ENCODE measurements at regions not wholly inside any gene's neighbourhood (a gene's known extent, or its start where the extent isn't known, plus 50 kb on each side); places are given as distances from the start of the nearest gene placed in this dataset.

- DNase-seq, result no peak
Observed at GRCh38 chr2:71910277-71910676, 237.4 kb downstream of the CYP26B1 start.

- DNase-seq, result no peak
Observed at GRCh38 chr2:71908798-71909197, 238.9 kb downstream of the CYP26B1 start.

GRCh38 chr2:71907503-71907902 is 240.2 kb downstream of the CYP26B1 start:
- DNase-seq, result no peak

GRCh38 chr2:71906357-71906973 is 241.2 kb downstream of the CYP26B1 start:
- no peak for DNase-seq

- peak; percentile 63 for DNase-seq
Observed at GRCh38 chr2:71905205-71905604, 242.5 kb downstream of the CYP26B1 start.

GRCh38 chr2:71903841-71904240 is 243.8 kb downstream of the CYP26B1 start:
- no peak for DNase-seq

GRCh38 chr2:71901466-71901865 is 246.2 kb downstream of the CYP26B1 start:
- DNase-seq, result peak; percentile 78

GRCh38 chr2:71898851-71899681 is 248.6 kb downstream of the CYP26B1 start:
- no peak for DNase-seq

- DNase-seq, result no peak
Observed at GRCh38 chr2:71898375-71898774, 249.3 kb downstream of the CYP26B1 start.

GRCh38 chr2:71897836-71898235 is 249.8 kb downstream of the CYP26B1 start:
- DNase-seq, result no peak

- no peak for DNase-seq
Observed at GRCh38 chr2:71897137-71897480, 250.6 kb downstream of the CYP26B1 start.

- no peak for DNase-seq
Observed at GRCh38 chr2:71896385-71897136, 251.1 kb downstream of the CYP26B1 start.

GRCh38 chr2:71895320-71896161 is 252.1 kb downstream of the CYP26B1 start:
- DNase-seq, result no peak

GRCh38 chr2:71894261-71894660 is 253.4 kb downstream of the CYP26B1 start:
- no peak for DNase-seq

- DNase-seq, result no peak
Observed at GRCh38 chr2:71893646-71894045, 254.0 kb downstream of the CYP26B1 start.

GRCh38 chr2:71892896-71893295 is 254.8 kb downstream of the CYP26B1 start:
- no peak for DNase-seq

- no peak for DNase-seq
Observed at GRCh38 chr2:71892423-71892730, 255.3 kb downstream of the CYP26B1 start.

- no peak for DNase-seq
Observed at GRCh38 chr2:71891719-71892422, 255.8 kb downstream of the CYP26B1 start.

- no peak for DNase-seq
Observed at GRCh38 chr2:71891155-71891554, 256.5 kb downstream of the CYP26B1 start.

- peak; percentile 93 for DNase-seq
Observed at GRCh38 chr2:71889759-71890684, 257.6 kb downstream of the CYP26B1 start.

GRCh38 chr2:71888751-71889445 is 258.8 kb downstream of the CYP26B1 start:
- DNase-seq, result peak; percentile 67

All from fibroblast of skin of right biceps (primary cell).